ENCODE measurements at regions not wholly inside any gene's neighbourhood (a gene's known extent, or its start where the extent isn't known, plus 50 kb on each side); places are given as distances from the start of the nearest gene placed in this dataset.
A peak's percentile ranks its signal among the peaks of the same experiment; 100 is the strongest.

GRCh38 chr9:96072930-96073329, 197.4 kb downstream of the ERCC6L2 start:
- ATAC-seq (no peak), DNase-seq (no peak)
- H3K27ac ChIP-seq = no peak overlapping the region
- TF ChIP-seq CTCF (IDR thresholded peaks at IDR 0.05) = no peak
- TF ChIP-seq POLR2A (IDR thresholded peaks at IDR 0.05) = no peak
- H3K4me3 ChIP-seq = no peak overlapping the region
- WGBS (ENCODE audit: insufficient coverage, low coverage, low lambda C conversion rate, missing lambda C conversion rate) = 86% methylated on average over 4 of the region's 8 CpGs
- H3K27me3 ChIP-seq = no peaks in the 10 kb centered on the region
- H3K4me1 ChIP-seq = peaks cover 0 to 10% (median 3%) of the 10 kb centered on the region in 4 donors
- H3K36me3 ChIP-seq = no peaks in the 10 kb centered on the region
- H3K9me3 ChIP-seq = no peaks in the 10 kb centered on the region
- intact Hi-C loops (cut with DNase I) = no loop called here

DNA sequence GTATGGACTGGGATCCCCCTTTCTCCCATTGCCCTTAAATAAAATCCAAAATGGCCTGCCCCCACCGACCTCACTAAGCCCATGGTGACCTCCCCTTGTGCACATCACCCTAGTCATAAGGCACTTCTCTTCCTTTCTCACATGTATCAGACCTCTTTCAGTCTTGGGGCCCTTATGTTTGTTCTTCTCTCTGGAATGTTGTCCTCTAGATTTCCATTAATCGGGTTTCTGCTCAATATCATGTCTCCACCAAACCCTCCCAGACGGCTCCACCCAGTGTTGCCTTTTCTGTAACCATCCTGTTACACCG, 196.3 kb downstream of the ERCC6L2 start:
- Histone ChIP-seq H3K36me3 (no peaks in the 10 kb centered on the region), H3K9me3 (no peaks in the 10 kb centered on the region), H3K4me3 (no peak overlapping the region), H3K27ac (no peak overlapping the region), H3K4me1 (peaks cover 0 to 20% (median 6%) of the 10 kb centered on the region in 4 donors), H3K27me3 (no peaks in the 10 kb centered on the region)
- TF ChIP-seq CTCF (IDR thresholded peaks at IDR 0.05) (no peak), POLR2A (IDR thresholded peaks at IDR 0.05) (no peak)
- DNase-seq (no peak), ATAC-seq (no peak)
- intact Hi-C loops (cut with DNase I) = no loop called here
- WGBS (ENCODE audit: insufficient coverage, low coverage, low lambda C conversion rate, missing lambda C conversion rate) = 68% methylated on average over 4 of the region's 4 CpGs

GRCh38 chr9:96071076-96071814, 195.8 kb downstream of the ERCC6L2 start:
- 75% methylated on average over 5 of the region's 5 CpGs for WGBS (ENCODE audit: insufficient coverage, low coverage, low lambda C conversion rate, missing lambda C conversion rate)
- intact Hi-C loops (cut with DNase I) = no loop called here
- DNase-seq (no peak), ATAC-seq (no peak)
- Histone ChIP-seq H3K4me3 (no peak overlapping the region), H3K27ac (no peak overlapping the region), H3K9me3 (no peaks in the 10 kb centered on the region), H3K36me3 (no peaks in the 10 kb centered on the region), H3K27me3 (no peaks in the 10 kb centered on the region), H3K4me1 (peaks cover 0 to 20% (median 6%) of the 10 kb centered on the region in 4 donors)
- peak in 3 of 4 donors; percentile 34 to 39 (median 35) for TF ChIP-seq CTCF (IDR thresholded peaks at IDR 0.05)
- no peak for TF ChIP-seq POLR2A (IDR thresholded peaks at IDR 0.05)

DNA sequence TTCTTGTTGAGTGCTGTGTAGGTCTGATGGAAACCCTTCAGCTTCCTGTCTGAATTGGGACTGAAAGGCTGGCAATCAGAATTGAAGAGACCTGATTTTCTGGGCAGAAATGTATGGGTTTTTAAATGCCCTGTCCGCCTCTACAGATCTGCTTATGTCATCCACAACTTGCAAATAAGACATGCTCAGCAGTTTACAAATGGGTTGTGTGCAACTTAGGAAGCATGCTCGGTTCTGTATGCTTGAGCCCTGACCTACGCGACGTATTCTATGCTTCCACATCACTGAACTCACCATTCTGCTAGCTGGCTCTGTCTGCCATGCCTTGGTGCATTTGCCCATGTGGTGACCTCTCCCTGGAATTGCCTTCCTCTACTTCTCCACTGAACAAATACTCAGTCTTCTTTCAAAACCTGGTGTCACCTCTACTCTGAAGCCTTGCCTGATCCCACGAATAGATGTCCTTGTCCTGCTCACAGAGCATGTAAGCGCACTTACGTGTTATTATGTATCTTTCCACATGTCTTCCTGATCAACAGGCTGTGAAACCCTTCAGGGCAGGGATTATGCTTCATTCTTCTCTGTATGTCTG, 194.2 kb downstream of the ERCC6L2 start:
- 95% methylated on average over 7 of the region's 8 CpGs for WGBS (ENCODE audit: insufficient coverage, low coverage, low lambda C conversion rate, missing lambda C conversion rate)

More for the DNA sequence above, 194.2 kb downstream of the ERCC6L2 start:
- H3K27me3 ChIP-seq = no peaks in the 10 kb centered on the region
- intact Hi-C loops (cut with DNase I) = no loop called here
- H3K36me3 ChIP-seq = no peaks in the 10 kb centered on the region
- no peak for ATAC-seq
- H3K4me3 ChIP-seq = no peak overlapping the region
- no peak overlapping the region for H3K27ac ChIP-seq
- DNase-seq = no peak
- peaks cover 0 to 20% (median 6%) of the 10 kb centered on the region in 4 donors for H3K4me1 ChIP-seq
- H3K9me3 ChIP-seq = no peaks in the 10 kb centered on the region
- no peak for TF ChIP-seq CTCF (IDR thresholded peaks at IDR 0.05)
- TF ChIP-seq POLR2A (IDR thresholded peaks at IDR 0.05) = no peak

Measured in right lobe of liver (tissue), 6 donors.